HG02870 (cell line): ENCODE measurements at regions not wholly inside any gene's neighbourhood (a gene's known extent, or its start where the extent isn't known, plus 50 kb on each side); places are given as distances from the start of the nearest gene placed in this dataset.
"Not testable (repeated sequence)": the region's sequence is repeated elsewhere in the genome, so short reads cannot be mapped to it uniquely, and the experiment has no call there.

Experiments used
- ATAC-seq: cut with Tn5 transposase; IDR thresholded peaks from one replicate; pipeline ENCODE4 v1.9.1; 2021; ENCODE audit warnings: mild to moderate bottlenecking, moderate library complexity; ENCODE audit not compliant: unreplicated experiment

- ATAC-seq = no peak
Measured at GRCh38 chr4:123667496-123667895, 270.9 kb downstream of the SPRY1 start.

GRCh38 chr4:123667991-123668390, 271.4 kb downstream of the SPRY1 start:
- ATAC-seq = no peak

- peak; percentile 96 for ATAC-seq
Measured at GRCh38 chr4:123671636-123672404, 275.2 kb downstream of the SPRY1 start.

GRCh38 chr4:123672987-123673386, 276.4 kb downstream of the SPRY1 start:
- no peak for ATAC-seq

GRCh38 chr4:123673971-123674370, 277.4 kb downstream of the SPRY1 start:
- no peak for ATAC-seq

- no peak for ATAC-seq
Measured at GRCh38 chr4:123674762-123675465, 278.3 kb downstream of the SPRY1 start.

GRCh38 chr4:123675567-123675966, 279.0 kb downstream of the SPRY1 start:
- ATAC-seq = no peak

GRCh38 chr4:123676071-123676889, 279.7 kb downstream of the SPRY1 start:
- ATAC-seq = no peak

- no peak for ATAC-seq
Measured at GRCh38 chr4:123676890-123677229, 280.3 kb downstream of the SPRY1 start.

- ATAC-seq = no peak
Measured at GRCh38 chr4:123682931-123683330, 286.3 kb downstream of the SPRY1 start.

GRCh38 chr4:123684937-123685336, 288.3 kb downstream of the SPRY1 start:
- not testable (repeated sequence) for ATAC-seq

GRCh38 chr4:123695531-123695930, 298.9 kb downstream of the SPRY1 start:
- ATAC-seq = not testable (repeated sequence)

- ATAC-seq = no peak
Measured at GRCh38 chr4:123696687-123697086, 300.1 kb downstream of the SPRY1 start.

- no peak for ATAC-seq
Measured at GRCh38 chr4:123698556-123698955, 302.0 kb downstream of the SPRY1 start.

- no peak for ATAC-seq
Measured at GRCh38 chr4:123699880-123700771, 303.5 kb downstream of the SPRY1 start.

- no peak for ATAC-seq
Measured at GRCh38 chr4:123701131-123701575, 304.6 kb downstream of the SPRY1 start.

- no peak for ATAC-seq
Measured at GRCh38 chr4:123705419-123705818, 308.8 kb downstream of the SPRY1 start.

GRCh38 chr4:123706973-123707372, 310.4 kb downstream of the SPRY1 start:
- no peak for ATAC-seq

GRCh38 chr4:123708902-123709301, 312.3 kb downstream of the SPRY1 start:
- no peak for ATAC-seq

- no peak for ATAC-seq
Measured at GRCh38 chr4:123709336-123709735, 312.7 kb downstream of the SPRY1 start.
